HK-2 (cell line): ENCODE measurements at regions not wholly inside any gene's neighbourhood (a gene's known extent, or its start where the extent isn't known, plus 50 kb on each side); places are given as distances from the start of the nearest gene placed in this dataset.

Experiments
- DNase-seq: peaks from one replicate; pipeline ENCODE4 v3.0.0-alpha.2; 2018; ENCODE audit not compliant: unreplicated experiment

- no peak for DNase-seq
Observed at GRCh38 chr6:85396159-85396808, 53.6 kb upstream of the NT5E start.

DNA sequence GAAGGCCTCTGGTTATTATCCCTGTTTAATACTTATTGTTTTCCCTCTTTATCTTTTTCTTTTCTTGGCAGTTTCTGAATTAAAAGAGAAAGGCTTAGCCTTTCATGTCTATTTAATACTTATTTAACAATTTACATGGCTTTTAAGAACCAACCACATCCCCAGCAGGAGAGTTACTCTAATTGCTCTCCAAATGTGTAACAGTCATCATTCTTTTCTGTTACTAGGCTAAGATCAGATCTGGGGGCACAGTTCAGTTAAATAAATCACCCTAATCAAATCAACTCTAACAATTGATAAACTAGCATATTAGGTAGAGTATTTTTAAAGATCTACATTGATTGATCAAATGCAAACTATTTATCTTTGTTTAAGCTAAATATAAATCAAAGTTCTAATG, 54.1 kb upstream of the NT5E start:
- DNase-seq = no peak

- no peak for DNase-seq
Observed at GRCh38 chr6:85394853-85395538, 54.9 kb upstream of the NT5E start.

DNA sequence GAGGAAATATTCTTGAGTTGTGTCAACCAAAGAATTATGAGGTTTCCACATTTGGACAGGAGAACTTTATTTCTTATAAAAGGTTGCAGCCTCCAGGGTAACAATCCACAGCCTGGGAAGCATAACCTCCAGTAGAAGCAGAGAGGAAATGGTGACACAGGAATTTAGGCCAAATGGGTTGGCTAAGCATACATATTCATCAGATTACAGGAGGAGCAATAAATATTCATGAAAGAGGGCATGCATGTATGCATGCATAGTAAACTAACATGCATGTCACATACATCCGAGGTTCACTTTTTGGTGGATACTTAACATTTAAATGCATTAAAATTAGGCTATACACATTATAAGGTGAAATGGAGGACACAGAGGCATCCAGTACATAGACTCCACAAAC, 55.7 kb upstream of the NT5E start:
- no peak for DNase-seq

GRCh38 chr6:85392379-85392778, 57.5 kb upstream of the NT5E start:
- no peak for DNase-seq

DNA sequence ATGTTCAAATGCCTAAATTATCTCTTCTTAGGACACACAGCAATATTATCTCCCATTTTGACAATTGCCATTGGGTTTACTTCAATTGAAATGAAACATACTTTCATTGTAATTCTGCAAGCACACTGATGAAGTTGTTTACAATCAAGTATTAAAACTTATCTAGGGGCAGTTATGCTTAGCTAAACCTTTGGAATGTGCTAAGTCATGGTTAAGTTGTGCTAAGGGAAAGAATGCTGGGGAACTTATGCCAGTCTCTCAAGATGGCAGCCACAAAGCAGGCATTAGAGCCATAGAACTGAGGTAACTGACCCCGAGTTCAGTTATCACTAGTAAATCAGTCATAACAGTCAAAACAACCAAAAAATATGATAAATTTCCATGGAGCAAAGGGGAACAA, 59.1 kb upstream of the NT5E start:
- no peak for DNase-seq

DNA sequence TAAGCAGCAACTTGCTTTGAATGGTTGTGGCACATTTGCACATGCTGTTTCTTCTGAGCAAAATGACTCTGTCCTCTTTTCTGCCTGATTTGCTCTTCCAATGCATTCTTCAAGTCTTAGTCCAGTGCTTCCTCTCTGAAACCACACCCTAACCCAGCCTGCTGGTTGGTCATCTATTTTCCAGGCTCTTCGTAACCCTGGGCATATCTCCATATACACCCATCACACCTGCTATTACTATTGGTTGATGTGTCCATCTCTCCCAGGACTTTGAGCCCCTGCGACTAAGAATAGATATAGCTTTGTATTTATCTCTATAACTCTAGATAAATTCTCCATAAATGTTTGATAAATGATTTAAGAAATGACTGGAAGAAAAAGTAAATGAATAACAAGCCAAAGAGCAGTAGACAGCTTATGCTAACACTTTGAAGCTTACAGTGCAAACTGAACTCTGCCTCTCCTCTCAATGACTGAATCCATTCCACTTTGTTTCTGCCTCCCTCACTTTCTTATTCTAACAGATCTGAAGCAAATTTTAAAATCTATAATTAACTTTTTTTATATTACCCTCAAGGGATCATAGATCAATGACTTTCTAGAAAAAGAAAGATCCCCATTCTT, 59.7 kb upstream of the NT5E start:
- no peak for DNase-seq

GRCh38 chr6:85389151-85389797, 60.6 kb upstream of the NT5E start:
- DNase-seq = no peak

DNA sequence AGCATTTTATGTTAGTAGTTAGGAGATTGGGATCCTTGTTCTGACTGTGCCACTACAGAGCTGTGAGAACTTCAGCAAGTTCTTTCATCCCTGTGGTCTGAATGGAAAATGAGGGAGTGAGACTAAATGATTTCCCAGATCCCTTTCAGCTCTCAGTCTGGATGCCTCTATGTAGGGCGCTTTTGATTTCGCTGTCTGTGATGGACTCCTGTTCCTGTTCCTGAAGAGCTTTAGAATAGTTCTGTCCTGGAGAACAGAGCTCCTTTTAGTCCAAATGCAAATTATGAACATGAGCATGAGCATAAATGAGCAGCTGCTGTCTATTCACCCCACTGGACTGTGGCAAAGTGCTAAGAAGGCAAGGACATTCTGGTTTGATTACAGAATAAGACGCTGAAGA, 61.4 kb upstream of the NT5E start:
- DNase-seq = no peak

DNA sequence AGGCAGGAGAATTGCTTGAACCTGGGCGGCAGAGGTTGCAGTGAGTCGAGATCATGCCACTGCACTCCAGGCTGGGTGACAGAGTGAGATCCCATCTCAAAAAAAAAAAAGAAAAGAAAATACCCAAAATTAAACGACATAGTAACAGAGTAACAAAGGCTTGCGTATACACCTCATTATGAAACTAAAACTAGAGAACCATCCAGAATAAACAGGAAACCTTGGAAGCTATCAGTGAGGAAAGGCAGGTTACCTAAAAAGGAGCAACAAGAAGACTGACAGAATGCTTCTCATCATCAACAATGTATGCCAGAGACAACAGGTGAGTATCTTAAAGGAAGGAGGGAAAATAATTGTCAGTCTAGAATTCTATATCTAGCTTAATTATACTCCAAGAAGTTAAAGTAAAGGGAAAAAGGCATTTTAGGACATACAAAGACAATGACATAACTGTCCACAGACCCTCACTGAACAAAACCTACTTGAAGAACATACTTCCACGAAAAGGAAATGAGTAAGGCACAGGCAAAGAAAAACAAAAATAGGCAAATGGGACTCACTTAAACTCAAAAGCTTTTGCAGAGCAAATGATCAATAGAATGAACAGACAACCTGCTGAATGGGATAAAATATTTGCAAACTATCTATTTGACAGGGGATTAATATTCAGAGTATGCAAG, 64.1 kb upstream of the NT5E start:
- no peak for DNase-seq

DNA sequence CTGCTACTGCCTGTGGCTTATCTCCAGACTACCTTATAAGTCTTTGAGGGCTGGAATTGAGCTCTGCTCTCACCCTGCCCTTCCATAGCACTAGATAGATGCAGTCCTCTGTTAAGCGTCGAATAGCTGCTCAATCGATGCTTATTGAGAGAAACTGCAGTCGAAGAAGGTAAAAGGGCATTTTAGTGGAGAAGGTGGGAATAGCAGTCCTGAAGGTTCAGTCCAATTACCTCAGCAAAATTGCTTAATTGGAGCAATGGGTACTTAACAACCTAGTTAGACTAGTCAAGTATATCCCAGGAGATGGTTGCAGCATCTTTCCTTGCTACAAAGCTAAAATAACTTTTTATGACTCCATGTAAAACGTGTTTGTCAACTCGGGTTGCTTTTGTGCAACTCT, 66.8 kb upstream of the NT5E start:
- no peak for DNase-seq

DNA sequence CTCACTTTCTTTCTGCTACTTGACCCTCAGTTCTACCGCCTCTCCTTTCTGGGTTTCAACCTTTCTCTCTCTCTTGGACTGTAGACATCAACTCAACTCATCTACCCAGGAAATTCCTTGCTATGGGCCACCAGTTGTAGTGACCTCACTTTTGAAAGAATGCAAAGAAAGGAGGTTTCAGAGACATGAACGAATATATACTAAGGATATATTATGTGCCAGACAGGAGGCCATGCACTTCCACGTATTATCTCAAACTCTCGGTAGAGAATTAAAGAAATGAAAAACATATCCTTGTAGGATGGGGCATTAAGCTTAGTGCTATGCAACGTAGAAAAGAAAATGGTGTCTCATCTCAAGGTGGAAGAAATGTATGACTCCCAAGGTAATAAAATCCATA, 67.3 kb upstream of the NT5E start:
- DNase-seq = no peak

- DNase-seq = no peak
Observed at GRCh38 chr6:85372915-85373270, 77.0 kb upstream of the NT5E start.

- no peak for DNase-seq
Observed at GRCh38 chr6:85372188-85372914, 77.5 kb upstream of the NT5E start.

GRCh38 chr6:85368631-85369030, 81.3 kb upstream of the NT5E start:
- DNase-seq = no peak

DNA sequence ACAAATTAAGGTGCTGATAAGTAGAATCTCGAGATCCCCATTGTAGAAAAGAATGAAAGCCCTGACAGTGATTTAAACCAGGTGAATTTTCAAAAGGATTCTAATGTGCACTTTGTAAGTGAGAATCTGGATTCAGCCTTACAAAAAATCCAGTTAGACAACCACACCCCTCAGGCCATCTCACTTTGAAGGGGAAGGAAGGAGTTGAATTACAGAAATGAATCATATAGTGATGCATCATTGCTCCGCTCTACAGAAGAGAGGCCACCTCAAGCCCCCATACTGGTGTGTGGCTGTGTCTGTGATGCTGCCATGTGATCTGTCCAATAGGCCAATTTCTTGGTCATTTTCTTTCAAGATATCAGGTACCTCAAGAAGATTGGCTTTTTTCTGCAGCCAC, 85.5 kb upstream of the NT5E start:
- DNase-seq = peak; percentile 3

DNA sequence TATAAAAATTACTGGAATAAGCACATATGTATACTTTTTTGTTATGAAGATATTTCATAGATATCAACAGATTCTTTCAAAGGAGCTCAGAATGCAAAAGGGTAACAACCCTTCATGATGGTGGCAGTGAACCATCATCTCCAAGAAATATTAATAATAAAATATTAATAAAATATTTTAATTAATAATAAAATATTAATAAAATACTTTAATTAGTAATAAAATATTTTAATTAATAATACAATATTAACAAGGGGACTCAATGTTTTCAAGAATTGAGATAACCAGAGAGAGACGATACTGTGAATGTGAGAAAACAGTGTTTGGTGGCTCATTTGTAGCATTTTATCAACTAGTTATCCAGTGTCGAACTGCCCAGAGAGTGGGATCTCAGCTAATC, 86.0 kb upstream of the NT5E start:
- no peak for DNase-seq

DNA sequence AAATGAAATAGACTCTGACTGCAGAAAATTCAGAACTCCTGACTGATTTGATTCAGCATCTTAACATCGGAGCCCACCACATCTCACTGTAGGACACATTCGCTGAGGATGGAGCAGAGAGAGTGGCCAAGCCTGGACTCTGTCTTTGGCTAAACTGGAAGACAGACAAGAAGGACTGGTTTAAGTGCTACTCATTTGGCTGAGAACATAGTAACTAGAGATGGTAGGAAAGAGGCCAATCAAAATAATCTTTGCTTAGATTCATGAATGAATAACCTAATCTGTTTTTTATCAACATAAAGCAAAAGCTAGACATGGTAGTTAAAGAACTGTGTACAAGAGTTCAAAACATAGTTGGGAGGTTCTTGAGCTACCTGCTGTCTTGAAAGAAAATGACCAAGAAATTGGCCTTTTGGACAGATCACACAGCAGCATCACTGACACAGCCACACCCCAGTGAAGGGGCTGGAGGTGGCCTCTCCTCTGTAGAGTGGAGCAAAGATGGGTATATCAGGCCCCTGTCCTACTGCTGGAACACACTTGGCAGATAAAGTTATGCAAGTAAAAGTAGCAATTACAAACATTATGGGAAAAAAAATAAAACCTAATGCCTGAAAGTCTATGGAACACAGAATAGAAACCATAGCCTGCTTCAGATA, 87.1 kb upstream of the NT5E start:
- DNase-seq = no peak

GRCh38 chr6:85361643-85362014, 88.3 kb upstream of the NT5E start:
- peak; percentile 18 for DNase-seq

- peak; percentile 53 for DNase-seq
Observed at GRCh38 chr6:85360794-85361642, 88.9 kb upstream of the NT5E start.
